GM19023 (cell line): ENCODE measurements at regions not wholly inside any gene's neighbourhood (a gene's known extent, or its start where the extent isn't known, plus 50 kb on each side); places are given as distances from the start of the nearest gene placed in this dataset.
"Not testable (repeated sequence)": the region's sequence is repeated elsewhere in the genome, so short reads cannot be mapped to it uniquely, and the experiment has no call there.

Experiments
- ATAC-seq: cut with Tn5 transposase; IDR thresholded peaks from one replicate; pipeline ENCODE4 v1.9.1; 2021; ENCODE audit warnings: mild to moderate bottlenecking, moderate library complexity; ENCODE audit not compliant: unreplicated experiment

GRCh38 chrX:16067886-16068515 lies 55.4 kb upstream of the GRPR start:
- ATAC-seq = no peak

GRCh38 chrX:16063921-16064320 lies 59.4 kb upstream of the GRPR start:
- no peak for ATAC-seq

DNA sequence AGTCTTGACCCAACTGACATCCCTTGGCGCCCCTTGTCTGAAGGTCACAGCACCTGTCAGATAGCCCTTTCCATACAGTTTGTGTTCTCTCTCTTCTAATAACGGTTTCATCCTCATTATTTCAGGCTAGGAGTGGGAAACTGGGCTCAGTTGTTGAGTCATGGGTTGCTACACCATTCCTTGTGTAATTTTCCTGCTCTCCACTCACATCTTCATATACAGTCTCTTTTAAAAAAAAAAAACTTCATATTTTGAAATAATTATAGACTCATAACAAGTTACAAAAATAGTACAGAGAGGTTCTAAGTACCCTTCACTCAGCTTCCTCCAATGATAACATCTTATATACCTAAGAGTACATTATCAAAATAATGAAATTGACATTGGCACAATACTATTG lies 60.2 kb upstream of the GRPR start:
- ATAC-seq = no peak

GRCh38 chrX:16061296-16061695 lies 62.1 kb upstream of the GRPR start:
- no peak for ATAC-seq

GRCh38 chrX:16060252-16060651 lies 63.1 kb upstream of the GRPR start:
- ATAC-seq = no peak

- not testable (repeated sequence) for ATAC-seq
Measured at GRCh38 chrX:16049126-16049525, 74.2 kb upstream of the GRPR start.

- no peak for ATAC-seq
Measured at GRCh38 chrX:16042980-16043379, 80.4 kb upstream of the GRPR start.

DNA sequence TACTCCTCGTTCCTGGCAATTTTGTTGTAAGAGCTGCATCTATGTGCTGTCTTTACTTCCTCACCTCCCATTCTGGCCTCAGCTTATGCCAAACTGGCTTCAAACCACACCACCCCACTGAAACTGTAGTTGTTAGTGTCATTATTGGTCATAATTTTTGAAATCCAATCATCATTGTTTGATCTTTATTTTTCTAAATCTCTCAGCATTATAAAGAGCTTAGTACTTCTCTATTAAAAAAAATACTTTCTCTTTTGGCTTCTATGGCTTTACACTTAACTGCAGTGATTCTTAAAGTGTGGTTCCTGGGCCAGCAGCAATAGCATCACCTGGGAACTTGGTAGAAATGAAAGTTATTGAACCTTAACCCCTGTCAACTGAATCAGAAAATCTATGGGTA lies 83.5 kb upstream of the GRPR start:
- ATAC-seq = no peak

DNA sequence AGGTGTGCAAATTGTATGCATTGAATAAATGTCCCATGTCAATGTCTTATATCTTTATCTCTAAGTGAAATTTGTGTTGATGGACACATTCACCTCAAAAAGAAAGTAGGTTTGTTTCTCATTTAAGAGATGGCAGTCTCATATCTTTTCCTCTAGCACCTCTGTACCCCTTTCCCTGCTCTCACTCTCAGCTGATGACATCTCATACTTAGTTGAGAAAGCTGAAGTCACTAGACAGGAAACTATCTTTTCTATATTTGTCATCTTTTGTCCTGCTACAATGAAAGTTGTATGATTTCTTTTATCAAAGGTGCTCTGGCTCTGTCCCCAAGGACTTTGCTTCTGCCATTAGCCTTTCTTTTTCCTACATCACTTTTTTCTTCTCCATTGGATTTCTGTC lies 84.0 kb upstream of the GRPR start:
- no peak for ATAC-seq

DNA sequence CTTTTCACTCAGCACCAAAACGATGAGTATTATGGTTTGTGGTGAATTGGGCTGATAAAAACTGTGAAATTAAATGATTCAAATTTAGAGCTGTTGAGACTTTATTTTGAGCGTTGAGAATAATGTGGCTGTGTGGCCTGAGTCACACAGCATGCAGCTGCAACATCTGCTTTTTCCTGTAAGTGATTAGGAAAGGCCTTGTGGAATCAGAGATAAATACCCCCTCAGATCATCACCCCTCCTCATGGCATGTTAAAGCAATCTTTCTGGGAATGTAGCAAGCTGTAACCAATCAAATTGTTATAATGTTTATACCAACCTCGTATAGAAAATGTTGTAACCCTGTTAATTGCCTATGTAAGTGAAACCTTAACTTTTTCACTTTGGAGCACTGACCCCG lies 90.0 kb upstream of the GRPR start:
- no peak for ATAC-seq

DNA sequence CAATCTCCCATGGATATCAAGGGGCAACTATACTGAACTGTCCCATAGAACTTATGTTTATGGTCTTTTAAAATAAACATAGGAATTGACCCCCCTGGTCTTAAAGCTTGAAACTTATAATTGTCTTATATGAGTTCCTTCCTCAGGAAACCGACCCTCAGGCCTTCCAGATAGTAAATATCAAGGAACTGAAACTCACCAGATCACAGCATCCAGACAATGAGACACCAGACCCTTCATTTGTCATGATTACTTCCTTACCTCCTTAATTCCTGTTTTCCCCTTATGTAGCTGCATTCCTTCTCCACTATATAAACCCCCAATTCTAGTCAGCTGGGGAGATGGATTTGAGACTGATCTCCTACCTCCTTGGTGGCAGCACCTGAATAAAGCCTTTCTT lies 94.8 kb upstream of the GRPR start:
- ATAC-seq = no peak

GRCh38 chrX:16023790-16024734 lies 99.3 kb upstream of the GRPR start:
- peak; percentile 96 for ATAC-seq

DNA sequence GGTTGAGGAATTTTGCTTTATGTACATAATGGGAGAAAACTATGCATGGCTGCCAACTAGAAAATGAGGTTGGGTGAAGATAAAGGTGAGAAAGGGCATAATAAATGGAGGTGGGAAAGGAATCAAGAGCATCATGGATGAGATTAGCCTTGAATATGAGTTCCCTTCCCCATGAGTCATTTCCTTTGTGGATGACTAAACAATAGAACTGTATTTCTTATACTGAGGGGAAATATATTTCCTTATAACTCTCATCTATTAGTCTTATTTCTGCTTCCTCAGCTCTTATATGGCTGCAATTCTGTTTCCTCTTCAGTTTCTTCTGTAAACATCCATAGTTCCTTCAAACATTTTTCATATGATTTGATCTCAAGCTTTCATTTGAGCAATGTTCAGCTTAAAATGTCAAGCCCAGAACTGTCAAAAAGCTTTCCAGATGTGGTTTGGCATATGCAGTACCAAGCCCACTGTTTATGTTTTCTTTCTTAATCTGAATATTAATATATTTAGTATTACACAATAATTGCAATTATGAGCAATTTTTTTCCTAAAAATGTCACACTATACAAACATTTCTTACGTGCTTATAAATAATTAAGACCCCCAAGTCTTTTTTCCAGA lies 100.7 kb upstream of the GRPR start:
- no peak for ATAC-seq

DNA sequence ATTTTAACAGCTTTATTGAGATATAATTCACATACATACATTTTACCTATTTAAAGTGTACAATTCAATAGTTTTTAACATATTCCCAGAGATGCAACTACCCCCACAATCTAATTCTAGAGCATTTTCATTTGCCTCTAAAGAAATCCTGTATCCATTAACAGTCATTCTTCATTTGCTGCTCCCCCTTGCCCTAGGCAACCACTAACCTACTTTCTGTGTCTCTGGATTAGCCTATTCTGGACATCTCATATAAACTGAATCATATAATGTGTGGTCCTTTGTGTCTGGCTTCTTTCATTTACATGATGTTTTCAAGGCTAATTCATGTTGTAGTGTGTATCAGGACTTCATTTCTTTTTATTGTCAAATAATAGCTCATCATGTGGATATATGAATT lies 105.1 kb upstream of the GRPR start:
- no peak for ATAC-seq

DNA sequence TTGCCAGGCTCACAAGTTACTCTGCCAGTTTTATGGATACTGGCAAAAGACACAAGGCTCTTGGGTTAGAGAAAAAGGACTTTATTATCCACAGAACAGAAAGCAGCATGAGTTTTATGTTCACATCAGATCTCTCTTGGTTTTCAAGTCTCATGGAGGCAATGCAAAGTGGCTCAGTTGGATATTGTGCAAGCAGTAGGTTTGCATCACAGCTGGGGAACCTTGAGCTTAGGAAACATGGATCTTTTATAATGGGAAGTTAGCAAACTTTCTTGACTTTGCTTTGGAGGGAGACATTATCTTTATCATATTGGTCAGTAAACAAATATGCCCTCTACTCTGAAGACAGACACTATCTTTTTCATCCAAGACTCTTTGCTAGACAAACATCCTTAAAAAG lies 109.2 kb upstream of the GRPR start:
- no peak for ATAC-seq

GRCh38 chrX:16012250-16012649 lies 111.1 kb upstream of the GRPR start:
- no peak for ATAC-seq

GRCh38 chrX:16005917-16006316 lies 117.4 kb upstream of the GRPR start:
- no peak for ATAC-seq

GRCh38 chrX:16002185-16002584 lies 121.2 kb upstream of the GRPR start:
- ATAC-seq = no peak

DNA sequence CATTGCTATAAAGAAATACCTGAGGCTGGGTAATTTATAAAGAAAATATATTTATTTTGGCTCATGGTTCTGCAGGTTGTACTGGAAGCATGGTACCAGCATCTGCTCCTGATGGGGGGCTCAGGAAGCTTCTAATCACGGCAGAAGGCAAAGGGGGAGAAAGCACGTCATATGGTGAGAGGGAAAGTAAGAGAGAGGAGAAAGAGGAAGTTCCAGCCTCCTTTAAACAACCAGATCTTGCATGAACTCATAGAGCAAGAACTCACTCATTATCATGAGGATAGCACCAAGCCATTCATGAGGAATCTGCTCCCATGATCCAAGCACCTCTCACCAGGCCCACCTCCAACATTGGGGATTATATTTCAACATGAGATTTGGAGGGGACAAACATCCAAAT lies 125.0 kb upstream of the GRPR start:
- no peak for ATAC-seq

GRCh38 chrX:15989716-15990115 lies 133.6 kb upstream of the GRPR start:
- ATAC-seq = no peak

DNA sequence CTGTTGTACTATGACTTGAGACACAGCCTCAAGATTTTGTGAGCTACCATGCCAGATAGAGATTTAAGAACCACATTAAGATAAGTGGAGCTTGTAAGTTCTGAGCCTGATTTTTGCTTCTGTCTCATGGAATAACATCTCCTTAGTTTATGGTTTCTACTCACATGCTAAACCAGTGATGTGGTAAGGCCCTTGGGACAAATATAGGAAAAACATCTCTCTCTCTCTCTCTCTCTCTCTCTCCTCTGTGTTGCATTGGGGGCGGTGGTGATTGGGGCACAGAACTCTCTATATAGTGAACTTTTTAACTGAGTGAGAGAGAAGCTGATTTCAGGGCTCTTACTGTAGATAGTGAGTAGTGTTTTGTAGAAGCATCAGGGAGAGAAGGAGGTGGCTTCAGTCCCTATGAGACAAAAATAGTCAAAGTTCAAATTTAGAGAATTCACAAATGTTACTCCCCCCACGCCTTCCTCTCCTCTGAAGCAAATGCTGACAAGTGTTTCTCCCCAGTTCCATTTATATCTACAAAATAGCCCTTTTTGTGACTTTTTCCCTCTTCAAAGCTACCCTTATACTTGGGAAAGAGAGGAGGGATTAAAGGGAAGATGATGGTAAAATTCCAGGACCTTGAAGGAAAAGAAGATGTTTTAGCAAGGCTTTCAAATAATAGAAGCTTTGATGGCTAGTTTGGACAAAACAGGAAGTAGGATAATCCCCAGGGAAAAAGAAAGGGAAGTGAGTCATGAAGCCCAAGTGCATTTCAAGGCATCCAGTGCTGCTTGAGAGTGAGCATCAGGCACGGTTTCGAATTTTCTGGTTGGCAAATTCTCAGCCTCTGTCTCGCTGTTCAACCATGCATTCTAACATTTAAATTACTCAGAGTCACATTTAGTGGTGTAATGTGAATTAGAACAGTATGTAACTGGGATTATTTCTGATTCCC lies 134.3 kb upstream of the AP1S2 start:
- ATAC-seq = no peak
